GM23338 (cell line): ENCODE measurements at regions not wholly inside any gene's neighbourhood (a gene's known extent, or its start where the extent isn't known, plus 50 kb on each side); places are given as distances from the start of the nearest gene placed in this dataset.

Experiments used
- CREB1 ChIP-seq: fragments of 250-450 bp; sonication (Bioruptor Pico); IDR thresholded peaks from 2 replicates; pipeline ENCODE4 v1.5.0; 2020; ENCODE audit warnings: low read depth, mild to moderate bottlenecking, moderate library complexity
- CTCF ChIP-seq, 2 experiments: fragments of 200-600 bp in 1 of 2; sonication (generic) in 1 of 2; conservative IDR thresholded peaks; 2 replicates each; pipeline versions ENCODE4 v1.5.1 to v1.6.1; 2016 to 2017; ENCODE audit warnings: antibody characterized with exemption in 2 of 2, low read depth in 2 of 2, mild to moderate bottlenecking in 2 of 2, moderate library complexity in 1 of 2
- EZH2 ChIP-seq: fragments of 200-600 bp; sonication (generic); IDR thresholded peaks from one replicate; pipeline ENCODE4 v1.8.0; 2017; ENCODE audit warnings: antibody characterized with exemption, mild to moderate bottlenecking, low read depth; ENCODE audit not compliant: unreplicated experiment
- EZH2phosphoT487 ChIP-seq: fragments of 200-600 bp; sonication (generic); IDR thresholded peaks from one replicate; pipeline ENCODE4 v1.8.1; 2018; ENCODE audit warnings: antibody characterized with exemption; ENCODE audit not compliant: unreplicated experiment
- JUNB ChIP-seq: IDR thresholded peaks from one replicate; pipeline ENCODE4 v1.6.1; 2016; ENCODE audit warnings: antibody characterized with exemption; ENCODE audit not compliant: unreplicated experiment
- POLR2AphosphoS5 ChIP-seq: IDR thresholded peaks from 2 replicates; pipeline ENCODE4 v1.6.1; 2016; ENCODE audit warnings: antibody characterized with exemption, low read depth
- REST ChIP-seq: IDR thresholded peaks from one replicate; pipeline ENCODE4 v1.6.1; 2018; ENCODE audit warnings: antibody characterized with exemption; ENCODE audit not compliant: unreplicated experiment
- STAT1 ChIP-seq: IDR thresholded peaks from one replicate; pipeline ENCODE4 v1.6.1; 2016; ENCODE audit warnings: antibody characterized with exemption; ENCODE audit not compliant: unreplicated experiment

GRCh38 chr16:49021136-49021535, 260.5 kb downstream of the CBLN1 start:
- no peak for TF ChIP-seq CTCF (conservative IDR thresholded peaks at IDR 0.05; ENCODE audit: low read depth in 2 of 2)
- TF ChIP-seq EZH2 = no peak
- no peak for TF ChIP-seq POLR2AphosphoS5
- TF ChIP-seq EZH2phosphoT487 = no peak
- TF ChIP-seq STAT1 = no peak
- TF ChIP-seq CREB1 (CRISPR knock-in tag) = no peak
- no peak for TF ChIP-seq REST
- no peak for TF ChIP-seq JUNB
